IMR-90 (cell line): ENCODE measurements at regions not wholly inside any gene's neighbourhood (a gene's known extent, or its start where the extent isn't known, plus 50 kb on each side); places are given as distances from the start of the nearest gene placed in this dataset.
"Not testable (repeated sequence)": the region's sequence is repeated elsewhere in the genome, so short reads cannot be mapped to it uniquely, and the experiment has no call there.

Source experiments
- ATAC-seq: fragments of 200-7000 bp; cut with Tn5 transposase; 2 replicates; pipeline ENCODE4 v1.9.1; 2020; ENCODE audit warnings: low read depth, mild to moderate bottlenecking, moderate library complexity
- BruUV-seq: library from RNA; stranded (reverse); fragments of 400-500 nt; replicated peaks from 2 replicates; lab custom pipeline; 2021; lab: Mats Ljungman, UMichigan
- CTCF ChIA-PET: fragments of 300-600 bp; formaldehyde crosslinking; extraction: SDS; loops from one replicate; lab custom pipeline; 2021; ENCODE audit warnings: antibody characterized with exemption; lab: Yijun Ruan, JAX
- POLR2A ChIA-PET: fragments of 300-600 bp; sonication (Branson Sonifier 250); formaldehyde crosslinking; loops from one replicate; lab custom pipeline; 2022; ENCODE audit warnings: antibody characterized with exemption; ENCODE audit not compliant: unreplicated experiment; lab: Charles Lee
- DNase-seq: peaks from one replicate; pipeline ENCODE4 v3.0.0; 2013
- H2AFZ ChIP-seq: replicated peaks from 2 replicates; pipeline ENCODE3; 2013; ENCODE audit warnings: low read length, mild to moderate bottlenecking; ENCODE audit not compliant: poor library complexity
- H2AK5ac ChIP-seq: 2 replicates; pipeline ENCODE4 v1.6.1; 2013; ENCODE audit warnings: low read depth, low read length, inconsistent platforms
- H2AK9ac ChIP-seq: replicated peaks from 2 replicates; pipeline ENCODE3; 2013; ENCODE audit warnings: mild to moderate bottlenecking, low read depth, low read length, moderate library complexity; ENCODE audit not compliant: poor library complexity
- H2BK120ac ChIP-seq: 2 replicates; pipeline ENCODE4 v1.6.1; 2013; ENCODE audit warnings: low read depth, low read length, inconsistent platforms
- H2BK15ac ChIP-seq: 3 replicates; pipeline ENCODE4 v1.6.1; 2013; ENCODE audit warnings: low read depth, low read length, inconsistent platforms
- H2BK20ac ChIP-seq: 2 replicates; pipeline ENCODE4 v1.6.1; 2013; ENCODE audit warnings: low read depth, mild to moderate bottlenecking, inconsistent platforms, low read length, moderate library complexity
- H2BK5ac ChIP-seq: 2 replicates; pipeline ENCODE4 v1.6.1; 2013; ENCODE audit warnings: mild to moderate bottlenecking, low read depth, low read length, inconsistent platforms; ENCODE audit not compliant: poor library complexity, severe bottlenecking
- H3K14ac ChIP-seq: replicated peaks from 2 replicates; pipeline ENCODE4 v1.6.1; 2013; ENCODE audit warnings: low read depth, low read length, inconsistent platforms
- H3K18ac ChIP-seq: 2 replicates; pipeline ENCODE4 v1.6.1; 2013; ENCODE audit warnings: low read depth, low read length, control low read depth
- H3K23ac ChIP-seq: 2 replicates; pipeline ENCODE4 v1.6.1; 2013; ENCODE audit warnings: low read depth, low read length, inconsistent platforms
- H3K27ac ChIP-seq: 2 replicates; pipeline ENCODE4 v1.5.1; 2013; ENCODE audit warnings: mild to moderate bottlenecking, control low read depth, low read length; ENCODE audit not compliant: insufficient read depth
- H3K27me3 ChIP-seq: 2 replicates; pipeline ENCODE4 v1.6.1; 2013; ENCODE audit warnings: low read length; ENCODE audit not compliant: control insufficient read depth, insufficient read depth
- H3K36me3 ChIP-seq: 2 replicates; pipeline ENCODE4 v1.6.1; 2013; ENCODE audit warnings: low read length, mixed read lengths; ENCODE audit not compliant: control insufficient read depth, insufficient read depth
- H3K4ac ChIP-seq: 2 replicates; pipeline ENCODE4 v1.6.1; 2013; ENCODE audit warnings: low read depth, low read length, inconsistent platforms
- H3K4me1 ChIP-seq: 2 replicates; pipeline ENCODE4 v1.6.1; 2013; ENCODE audit warnings: low read length, mixed read lengths; ENCODE audit not compliant: control insufficient read depth, insufficient read depth
- H3K4me2 ChIP-seq: 2 replicates; pipeline ENCODE4 v1.6.1; 2013; ENCODE audit warnings: low read depth, mild to moderate bottlenecking, control low read depth, low read length, moderate library complexity
- H3K4me3 ChIP-seq: 2 replicates; pipeline ENCODE4 v1.5.1; 2013; ENCODE audit warnings: low read depth, mild to moderate bottlenecking, control low read depth, low read length, moderate library complexity; ENCODE audit not compliant: insufficient read depth
- H3K56ac ChIP-seq: 2 replicates; pipeline ENCODE4 v1.6.1; 2013; ENCODE audit warnings: low read length, inconsistent platforms; ENCODE audit not compliant: insufficient read depth; ENCODE audit errors: extremely low read depth
- H3K79me1 ChIP-seq, 2 experiments: 2 replicates each; pipeline ENCODE4 v1.6.1; 2013; ENCODE audit warnings: low read length in 2 of 2, inconsistent platforms in 1 of 2, low read depth in 1 of 2
- H3K9ac ChIP-seq: 2 replicates; pipeline ENCODE4 v1.6.1; 2013; ENCODE audit warnings: low read depth, low read length, control low read depth
- H3K9me1 ChIP-seq: 2 replicates; pipeline ENCODE4 v1.6.1; 2013; ENCODE audit warnings: low read length, inconsistent platforms; ENCODE audit not compliant: insufficient read depth
- H3K9me3 ChIP-seq: 2 replicates; pipeline ENCODE4 v1.6.1; 2013; ENCODE audit warnings: low read length; ENCODE audit not compliant: control insufficient read depth, insufficient read depth
- H4K20me1 ChIP-seq: 2 replicates; pipeline ENCODE4 v1.6.1; 2013; ENCODE audit warnings: low read length, inconsistent platforms; ENCODE audit not compliant: insufficient read depth
- H4K5ac ChIP-seq: 2 replicates; pipeline ENCODE4 v1.6.1; 2013; ENCODE audit warnings: mild to moderate bottlenecking, low read depth, low read length, control low read depth
- H4K8ac ChIP-seq, 2 experiments: 2 replicates each; pipeline ENCODE4 v1.6.1; 2013; ENCODE audit warnings: low read depth in 2 of 2, low read length in 2 of 2, control low read depth in 1 of 2, inconsistent platforms in 1 of 2
- H4K91ac ChIP-seq: 2 replicates; pipeline ENCODE4 v1.6.1; 2013; ENCODE audit warnings: low read depth, low read length, inconsistent platforms; ENCODE audit not compliant: insufficient read depth
- WGBS, 2 experiments: methylation state at CpG; one replicate each; pipeline versions ENCODE4 v1.1.5 to v1.1.7; 2013; ENCODE audit warnings: missing lambda C conversion rate in 2 of 2; ENCODE audit not compliant: insufficient read length in 1 of 2; ENCODE audit errors: extremely low coverage in 2 of 2; 5-methylcytosine and 5-hydroxymethylcytosine counted together
- dilution Hi-C: fragments of 300-500 bp; cut with HindIII; formaldehyde crosslinking; loops from one replicate; pipeline ENCODE4 v1.14.3; 2018; ENCODE audit warnings: low sequenced_read_pairs; ENCODE audit not compliant: unreplicated experiment
- in situ Hi-C: fragments of 300-500 bp; cut with MboI; formaldehyde crosslinking; loops from 3 replicates; pipeline ENCODE4 v1.14.3; 2019; ENCODE audit warnings: low sequenced_read_pairs, inconsistent platforms, mixed read lengths
- intact Hi-C: fragments of 100-400 bp; cut with micrococcal nuclease; formaldehyde crosslinking; loops from 2 replicates; pipeline ENCODE4 v1.10.0; 2022

DNA sequence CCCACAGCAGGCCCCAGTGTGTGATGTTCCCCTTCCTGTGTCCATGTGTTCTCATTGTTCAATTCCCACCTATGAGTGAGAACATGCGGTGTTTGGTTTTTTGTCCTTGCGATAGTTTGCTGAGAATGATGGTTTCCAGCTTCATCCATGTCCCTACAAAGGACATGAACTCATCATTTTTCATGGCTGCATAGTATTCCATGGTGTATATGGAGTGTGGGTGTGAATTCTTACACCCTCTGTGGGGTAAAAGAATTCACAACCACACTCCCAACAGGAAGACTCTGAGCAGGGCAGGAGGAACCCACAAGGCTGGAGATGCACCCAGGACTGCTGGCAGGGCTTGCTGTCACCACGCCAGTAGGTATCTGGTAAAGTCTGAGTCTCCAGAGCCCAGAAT, 80.9 kb downstream of the DHCR7 start:
- H3K27ac ChIP-seq, H3K18ac ChIP-seq, intact Hi-C loops, H2BK20ac ChIP-seq, H3K4me3 ChIP-seq, H3K36me3 ChIP-seq, H4K91ac ChIP-seq, H2BK5ac ChIP-seq, H2BK120ac ChIP-seq, H2AFZ ChIP-seq, H3K4ac ChIP-seq, H3K4me2 ChIP-seq, H3K79me1 ChIP-seq, dilution Hi-C loops, H3K9me3 ChIP-seq, in situ Hi-C loops, CTCF ChIA-PET, ATAC-seq, H3K4me1 ChIP-seq, BruUV-seq, H3K23ac ChIP-seq, H3K9me1 ChIP-seq, H4K5ac ChIP-seq, H4K20me1 ChIP-seq, H2AK5ac ChIP-seq, H2AK9ac ChIP-seq, H3K9ac ChIP-seq, POLR2A ChIA-PET, H3K56ac ChIP-seq, H2BK15ac ChIP-seq, DNase-seq, H4K8ac ChIP-seq, H3K14ac ChIP-seq: not testable (repeated sequence)
- H3K27me3 ChIP-seq = peaks cover 20% of the 10 kb centered on the region; the same call in 1 of the 2 replicates
- WGBS, 2 experiments = 40% methylated on average over 1 of the region's 3 CpGs; no CpG with 5 or more reads in 1 of the 2 experiments
